ENCODE measurements at regions not wholly inside any gene's neighbourhood (a gene's known extent, or its start where the extent isn't known, plus 50 kb on each side); places are given as distances from the start of the nearest gene placed in this dataset.
A peak's percentile ranks its signal among the peaks of the same experiment; 100 is the strongest.

DNA sequence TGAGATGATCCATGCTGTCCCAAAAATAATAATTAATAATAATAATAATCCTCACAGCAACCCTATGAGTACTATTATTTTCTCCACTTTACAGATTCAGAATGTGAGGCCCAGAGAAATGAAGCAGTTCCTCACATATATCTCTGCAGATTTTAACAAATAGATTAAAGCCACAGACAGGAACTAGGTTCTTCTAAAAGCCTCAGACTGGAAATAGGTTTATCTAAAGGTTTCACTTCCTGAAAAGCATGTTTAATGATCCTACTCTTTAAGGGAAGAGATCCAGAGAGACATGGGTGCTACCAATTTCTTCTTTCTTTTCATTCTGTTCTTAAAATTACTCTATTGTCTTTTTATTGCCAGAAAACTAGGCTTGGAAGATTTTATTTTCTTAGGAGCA is 1079.4 kb upstream of the COX7C start:
- Mint-ChIP-seq H3K9me3 (no peaks in the 10 kb centered on the region), H3K27ac (no peak overlapping the region), H3K36me3 (no peaks in the 10 kb centered on the region), H3K4me1 (peaks cover 3% of the 10 kb centered on the region), H3K4me3 (no peak overlapping the region), H3K27me3 (ENCODE audit: low read depth) (no peaks in the 10 kb centered on the region)
- DNase-seq (ENCODE audit: low spot score in 2 of 2, unreplicated experiment in 2 of 2) = no peak
- no peak for TF ChIP-seq CTCF (IDR thresholded peaks at IDR 0.05; ENCODE audit: unreplicated experiment)

- Mint-ChIP-seq H3K4me3 (no peak overlapping the region), H3K36me3 (no peaks in the 10 kb centered on the region), H3K27ac (peak overlapping the region; percentile 9), H3K9me3 (peaks cover 5% of the 10 kb centered on the region), H3K4me1 (no peaks in the 10 kb centered on the region), H3K27me3 (ENCODE audit: low read depth) (no peaks in the 10 kb centered on the region)
- TF ChIP-seq CTCF (IDR thresholded peaks at IDR 0.05; ENCODE audit: unreplicated experiment) = no peak
- no peak for DNase-seq (ENCODE audit: low spot score in 2 of 2, unreplicated experiment in 2 of 2)
Measured at GRCh38 chr5:85545129-85545528, 1072.6 kb upstream of the COX7C start.

DNA sequence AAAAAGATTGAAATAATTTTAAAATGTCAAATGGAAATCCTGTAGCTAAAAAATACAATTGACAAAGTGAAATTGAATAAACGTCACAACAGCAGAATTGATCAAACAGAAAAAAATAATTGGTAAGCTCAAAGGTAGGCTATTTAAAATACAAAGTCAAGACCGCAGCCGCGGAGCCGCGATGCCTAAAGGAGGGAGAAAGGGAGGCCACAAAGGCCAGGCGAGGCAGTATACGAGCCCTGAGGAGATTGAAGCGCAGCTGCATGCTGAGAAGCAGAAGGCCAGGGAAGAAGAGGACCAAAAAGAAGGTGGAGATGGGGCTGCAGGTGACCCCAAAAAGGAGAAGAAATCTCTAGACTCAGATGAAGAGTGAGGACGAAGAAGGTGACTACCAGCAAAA is 1068.5 kb upstream of the COX7C start:
- Mint-ChIP-seq H3K4me3 (no peak overlapping the region), H3K9me3 (peaks cover 24% of the 10 kb centered on the region), H3K27me3 (ENCODE audit: low read depth) (no peaks in the 10 kb centered on the region), H3K27ac (no peak overlapping the region), H3K4me1 (no peaks in the 10 kb centered on the region), H3K36me3 (no peaks in the 10 kb centered on the region)
- TF ChIP-seq CTCF (IDR thresholded peaks at IDR 0.05; ENCODE audit: unreplicated experiment) = no peak
- no peak for DNase-seq (ENCODE audit: low spot score in 2 of 2, unreplicated experiment in 2 of 2)

DNA sequence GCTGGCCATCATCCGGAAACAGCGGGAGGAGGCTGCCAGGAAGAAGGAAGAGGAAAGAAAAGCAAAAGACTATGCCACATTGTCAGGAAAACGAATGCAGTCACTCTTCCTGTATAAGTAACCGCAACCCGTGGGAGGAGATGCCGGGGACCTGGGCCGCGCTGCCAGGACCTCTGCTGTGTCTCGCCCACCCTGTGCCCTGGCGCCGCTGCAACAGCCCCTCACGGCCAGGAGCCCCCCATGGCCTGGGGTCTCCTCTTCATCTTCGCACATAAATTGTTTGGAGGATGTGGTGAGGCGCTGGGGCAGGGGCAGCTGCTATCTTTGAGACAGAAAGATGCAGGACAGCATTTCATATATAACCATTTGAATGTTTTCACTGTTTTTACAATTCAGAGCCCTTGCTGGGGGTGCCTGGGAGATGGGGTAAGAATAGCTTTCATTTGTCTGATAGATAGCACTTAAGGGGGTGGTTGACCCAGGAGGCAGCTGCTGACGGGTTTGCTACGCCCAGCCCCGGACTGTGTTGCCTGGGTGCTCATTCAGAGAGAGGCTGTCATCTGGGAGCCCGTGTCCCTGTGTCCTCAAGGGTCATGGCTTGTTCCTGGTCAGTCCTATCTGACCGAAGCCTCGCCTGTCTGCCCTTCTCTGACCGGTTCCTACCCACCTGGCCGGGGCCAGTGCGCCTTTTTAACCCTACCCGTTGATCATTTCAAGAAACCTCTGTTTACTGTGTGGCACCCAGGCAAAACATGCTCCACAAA is 1067.7 kb upstream of the COX7C start:
- no peaks in the 10 kb centered on the region for H3K27me3 Mint-ChIP-seq (ENCODE audit: low read depth)
- no peak for DNase-seq (ENCODE audit: low spot score in 2 of 2, unreplicated experiment in 2 of 2)
- H3K4me3 Mint-ChIP-seq = no peak overlapping the region
- no peak for TF ChIP-seq CTCF (IDR thresholded peaks at IDR 0.05; ENCODE audit: unreplicated experiment)
- peaks cover 32% of the 10 kb centered on the region for H3K9me3 Mint-ChIP-seq
- no peaks in the 10 kb centered on the region for H3K36me3 Mint-ChIP-seq
- no peaks in the 10 kb centered on the region for H3K4me1 Mint-ChIP-seq
- no peak overlapping the region for H3K27ac Mint-ChIP-seq

DNA sequence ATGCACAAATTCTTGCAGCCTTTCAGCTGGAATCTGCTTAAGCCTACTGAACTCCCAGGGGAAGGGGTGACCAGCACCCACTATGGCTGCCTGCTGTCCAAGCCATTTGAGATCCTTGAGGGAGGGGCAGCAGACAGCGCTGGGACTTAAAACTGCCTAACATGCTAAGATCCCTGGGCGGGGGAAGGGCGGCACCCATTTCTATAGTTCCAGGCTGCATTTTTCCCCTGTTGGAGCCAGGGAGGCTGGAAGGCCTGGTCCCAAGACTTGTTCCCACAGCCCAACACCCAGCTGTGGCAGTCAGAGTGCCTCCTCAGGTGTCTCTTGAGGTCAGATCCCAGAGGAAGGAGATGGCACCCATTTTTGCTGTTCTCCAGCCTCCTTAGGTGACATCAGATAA is 1061.3 kb upstream of the COX7C start:
- Mint-ChIP-seq H3K27me3 (ENCODE audit: low read depth) (no peaks in the 10 kb centered on the region), H3K4me3 (no peak overlapping the region), H3K27ac (no peak overlapping the region), H3K36me3 (peaks cover 2% of the 10 kb centered on the region), H3K4me1 (no peaks in the 10 kb centered on the region), H3K9me3 (peaks cover 73% of the 10 kb centered on the region)
- no peak for TF ChIP-seq CTCF (IDR thresholded peaks at IDR 0.05; ENCODE audit: unreplicated experiment)
- no peak for DNase-seq (ENCODE audit: low spot score in 2 of 2, unreplicated experiment in 2 of 2)

All from mesothelial cell of epicardium (in vitro differentiated cells).